Endodermal cell (in vitro differentiated cells): ENCODE measurements at regions not wholly inside any gene's neighbourhood (a gene's known extent, or its start where the extent isn't known, plus 50 kb on each side); places are given as distances from the start of the nearest gene placed in this dataset.

Source experiments
- DNase-seq: peaks from one replicate; pipeline ENCODE4 v3.0.0-alpha.2; 2017
- H3K27ac ChIP-seq: 2 replicates; pipeline ENCODE4 v1.5.1; 2013; ENCODE audit warnings: mild to moderate bottlenecking, low read depth, low read length, moderate library complexity
- H3K27me3 ChIP-seq: 2 replicates; pipeline ENCODE4 v1.6.1; 2013; ENCODE audit warnings: mild to moderate bottlenecking, low read length, moderate library complexity; ENCODE audit not compliant: insufficient read depth, control insufficient read depth, poor library complexity, severe bottlenecking
- H3K36me3 ChIP-seq: 2 replicates; pipeline ENCODE4 v1.7.0; 2013; ENCODE audit warnings: mild to moderate bottlenecking, low read length, moderate library complexity; ENCODE audit not compliant: control insufficient read depth, insufficient read depth
- H3K4me1 ChIP-seq: one replicate; pipeline ENCODE4 v1.7.0; 2013; ENCODE audit warnings: low read length; ENCODE audit not compliant: control insufficient read depth, insufficient read depth
- H3K4me3 ChIP-seq: 2 replicates; pipeline ENCODE4 v1.5.1; 2013; ENCODE audit warnings: mild to moderate bottlenecking, low read length, moderate library complexity
- H3K9ac ChIP-seq: 2 replicates; pipeline ENCODE4 v1.6.1; 2013; ENCODE audit warnings: mild to moderate bottlenecking, low read length, moderate library complexity; ENCODE audit not compliant: poor library complexity, severe bottlenecking; ENCODE audit errors: extremely low read depth
- H3K9me3 ChIP-seq: 2 replicates; pipeline ENCODE4 v1.6.1; 2013; ENCODE audit warnings: mild to moderate bottlenecking, low read length, moderate library complexity; ENCODE audit not compliant: control insufficient read depth
- H3K27ac Mint-ChIP-seq: 2 replicates; pipeline ENCODE4 v1.8.0; 2020; ENCODE audit warnings: mixed read lengths
- H3K27me3 Mint-ChIP-seq: 2 replicates; pipeline ENCODE4 v1.8.0; 2021; ENCODE audit warnings: mild to moderate bottlenecking, mixed read lengths; ENCODE audit not compliant: insufficient read depth
- H3K36me3 Mint-ChIP-seq: 2 replicates; pipeline ENCODE4 v1.8.0; 2020; ENCODE audit warnings: low read depth, mixed read lengths
- H3K4me1 Mint-ChIP-seq: 2 replicates; pipeline ENCODE4 v1.8.0; 2020; ENCODE audit warnings: mixed read lengths
- H3K4me3 Mint-ChIP-seq: 2 replicates; pipeline ENCODE4 v1.8.0; 2020; ENCODE audit warnings: mild to moderate bottlenecking, moderate library complexity, mixed read lengths
- H3K9me3 Mint-ChIP-seq: 2 replicates; pipeline ENCODE4 v1.8.0; 2020; ENCODE audit warnings: mild to moderate bottlenecking, mixed read lengths
- CTCF ChIP-seq: fragments of 200-600 bp; sonication (generic); conservative IDR thresholded peaks from 2 replicates; pipeline ENCODE4 v1.5.0; 2021; ENCODE audit warnings: antibody characterized with exemption, mild to moderate bottlenecking
- WGBS, 2 experiments: methylation state at CpG; one replicate each; pipeline versions ENCODE4 v1.1.5 to v1.1.7; 2013; ENCODE audit warnings: missing lambda C conversion rate in 2 of 2, mixed read lengths in 1 of 2; ENCODE audit not compliant: insufficient coverage in 1 of 2, insufficient read length in 1 of 2; 5-methylcytosine and 5-hydroxymethylcytosine counted together

GRCh38 chr15:38859574-38859973 is 295.0 kb upstream of the RASGRP1 start:
- peaks cover 13% of the 10 kb centered on the region for H3K27me3 Mint-ChIP-seq
- no peaks in the 10 kb centered on the region for H3K36me3 Mint-ChIP-seq
- Histone ChIP-seq H3K9ac (no peak overlapping the region), H3K4me1 (no peaks in the 10 kb centered on the region), H3K4me3 (no peak overlapping the region), H3K9me3 (no peaks in the 10 kb centered on the region), H3K27ac (no peak overlapping the region), H3K36me3 (no peaks in the 10 kb centered on the region), H3K27me3 (peaks cover 13% of the 10 kb centered on the region)
- no peaks in the 10 kb centered on the region for H3K9me3 Mint-ChIP-seq
- 89 to 100% methylated on average over 1 to 2 of the region's 2 CpGs for WGBS, 2 experiments
- no peak for DNase-seq
- H3K27ac Mint-ChIP-seq, result no peak overlapping the region
- H3K4me3 Mint-ChIP-seq, result no peak overlapping the region
- no peaks in the 10 kb centered on the region for H3K4me1 Mint-ChIP-seq
- TF ChIP-seq CTCF, result no peak

GRCh38 chr15:38860253-38860652 is 295.6 kb upstream of the RASGRP1 start:
- Histone ChIP-seq H3K9ac (no peak overlapping the region), H3K27me3 (peaks cover 16% of the 10 kb centered on the region), H3K4me3 (no peak overlapping the region), H3K27ac (no peak overlapping the region), H3K4me1 (no peaks in the 10 kb centered on the region), H3K9me3 (no peaks in the 10 kb centered on the region), H3K36me3 (no peaks in the 10 kb centered on the region)
- Mint-ChIP-seq H3K27me3 (peaks cover 16% of the 10 kb centered on the region), H3K36me3 (no peaks in the 10 kb centered on the region), H3K4me1 (no peaks in the 10 kb centered on the region), H3K4me3 (no peak overlapping the region), H3K27ac (no peak overlapping the region), H3K9me3 (no peaks in the 10 kb centered on the region)
- 67 to 84% methylated on average over 2 to 4 of the region's 4 CpGs for WGBS, 2 experiments
- TF ChIP-seq CTCF, result peak; percentile 31
- DNase-seq, result no peak

- Histone ChIP-seq H3K9me3 (no peaks in the 10 kb centered on the region), H3K4me1 (no peaks in the 10 kb centered on the region), H3K27ac (no peak overlapping the region), H3K27me3 (peaks cover 20% of the 10 kb centered on the region), H3K9ac (no peak overlapping the region), H3K36me3 (no peaks in the 10 kb centered on the region), H3K4me3 (no peak overlapping the region)
- peaks cover 16% of the 10 kb centered on the region for H3K27me3 Mint-ChIP-seq
- TF ChIP-seq CTCF, result no peak
- no peak overlapping the region for H3K27ac Mint-ChIP-seq
- H3K4me3 Mint-ChIP-seq, result no peak overlapping the region
- H3K9me3 Mint-ChIP-seq, result no peaks in the 10 kb centered on the region
- no peaks in the 10 kb centered on the region for H3K36me3 Mint-ChIP-seq
- H3K4me1 Mint-ChIP-seq, result no peaks in the 10 kb centered on the region
- DNase-seq, result no peak
Observed at GRCh38 chr15:38860674-38861073, 296.1 kb upstream of the RASGRP1 start.
